ENCODE measurements at regions not wholly inside any gene's neighbourhood (a gene's known extent, or its start where the extent isn't known, plus 50 kb on each side); places are given as distances from the start of the nearest gene placed in this dataset.

- TF ChIP-seq CTCF (IDR thresholded peaks at IDR 0.05) (no peak), REST (IDR thresholded peaks at IDR 0.05; ENCODE audit: insufficient read depth in 1 of 2, low read depth in 2 of 2, low read length in 1 of 2) (no peak)
These were observed 51.4 kb upstream of the EGFR start for GRCh38 chr7:54967377-54967776.

Data from Panc1 (cell line).